Lung (tissue), 11 donors: ENCODE measurements at regions not wholly inside any gene's neighbourhood (a gene's known extent, or its start where the extent isn't known, plus 50 kb on each side); places are given as distances from the start of the nearest gene placed in this dataset.
"Not testable (repeated sequence)": the region's sequence is repeated elsewhere in the genome, so short reads cannot be mapped to it uniquely, and the experiment has no call there.

Experiments
- ATAC-seq: fragments of 200-7000 bp; cut with Tn5 transposase; one replicate; pipeline ENCODE4 v1.9.1; 2020; ENCODE audit warnings: moderate number of reproducible peaks; ENCODE audit not compliant: insufficient read depth, low FRiP score
- DNase-seq, 3 donors: peaks; one replicate each; pipeline ENCODE4 v3.0.0-alpha.2; 2013 to 2017
- H3K27ac ChIP-seq, 2 donors: one replicate each; pipeline ENCODE4 v1.5.1; 2013; ENCODE audit warnings: mild to moderate bottlenecking in 2 of 2, moderate library complexity in 2 of 2, control low read depth in 1 of 2, inconsistent platforms in 1 of 2, low read depth in 1 of 2, low read length in 1 of 2
- H3K27me3 ChIP-seq, 3 donors: one replicate each; pipeline ENCODE4 v1.5.1; 2013; ENCODE audit warnings: low read length in 2 of 3; ENCODE audit not compliant: control insufficient read depth in 3 of 3, insufficient read depth in 3 of 3
- H3K36me3 ChIP-seq, 4 donors: one replicate each; pipeline ENCODE4 v1.5.1; 2013; ENCODE audit warnings: low read length in 4 of 4, mild to moderate bottlenecking in 1 of 4, moderate library complexity in 1 of 4; ENCODE audit not compliant: control insufficient read depth in 4 of 4, insufficient read depth in 4 of 4
- H3K4me1 ChIP-seq, 5 donors: one replicate each; pipeline ENCODE4 v1.5.1; 2013; ENCODE audit warnings: low read length in 5 of 5, mild to moderate bottlenecking in 2 of 5, moderate library complexity in 1 of 5; ENCODE audit not compliant: control insufficient read depth in 5 of 5, insufficient read depth in 5 of 5
- H3K4me3 ChIP-seq: one replicate; pipeline ENCODE4 v1.5.1; 2013; ENCODE audit warnings: mild to moderate bottlenecking, control low read depth, moderate library complexity
- H3K9ac ChIP-seq, 2 donors: one replicate each; pipeline ENCODE4 v1.5.1; 2013; ENCODE audit warnings: low read length in 2 of 2, control low read depth in 1 of 2; ENCODE audit not compliant: insufficient read depth in 1 of 2
- H3K9me3 ChIP-seq, 4 donors: one replicate each; pipeline ENCODE4 v1.5.1; 2013; ENCODE audit warnings: low read length in 3 of 4, mild to moderate bottlenecking in 1 of 4, moderate library complexity in 1 of 4; ENCODE audit not compliant: control insufficient read depth in 4 of 4, insufficient read depth in 3 of 4
- CTCF ChIP-seq: IDR thresholded peaks from 2 replicates; pipeline ENCODE4 v1.5.1; 2012; ENCODE audit warnings: mild to moderate bottlenecking; ENCODE audit errors: control extremely low read depth, extremely low read depth
- WGBS, 2 donors: extraction: QIAGEN DNeasy Blood & Tissue Kit; methylation state at CpG; one replicate each; pipeline ENCODE4 v1.1.7; 2013; 5-methylcytosine and 5-hydroxymethylcytosine counted together
- donor health status: control.
- donor health status: control.
- donor health status: Bipolar disorder and iron deficiency.
- donor health status: healthy.
- donor health status: DM: yes; HTN: yes; CAD: no.

GRCh38 chr20:23293689-23294088, 56.9 kb upstream of the NXT1 start:
- Histone ChIP-seq H3K4me1 (peaks cover 0 to 21% (median 16%) of the 10 kb centered on the region in 5 donors), H3K36me3 (no peaks in the 10 kb centered on the region), H3K27me3 (no peaks in the 10 kb centered on the region), H3K27ac (peak overlapping the region; percentile 5 to 71), H3K9ac (no peak overlapping the region), H3K9me3 (no peaks in the 10 kb centered on the region), H3K4me3 (no peak overlapping the region)
- 58 to 72% methylated on average over 6 of the region's 6 CpGs for WGBS, 2 donors
- DNase-seq (peak in 2 of 3 donors; percentile 42 to 49), ATAC-seq (peak; percentile 37)
- TF ChIP-seq CTCF, result no peak

GRCh38 chr20:23292311-23292710, 58.3 kb upstream of the NXT1 start:
- WGBS, 2 donors, result 95 to 96% methylated on average over 5 of the region's 5 CpGs
- ATAC-seq, DNase-seq, H3K4me3 ChIP-seq, H3K36me3 ChIP-seq, H3K9me3 ChIP-seq, H3K27ac ChIP-seq, H3K27me3 ChIP-seq, H3K9ac ChIP-seq: not testable (repeated sequence)
- H3K4me1 ChIP-seq, result peaks cover 0 to 18% (median 14%) of the 10 kb centered on the region in 5 donors

GRCh38 chr20:23291575-23292240, 58.9 kb upstream of the NXT1 start:
- Histone ChIP-seq H3K4me1 (peaks cover 0 to 12% (median 9%) of the 10 kb centered on the region in 5 donors), H3K4me3 (no peak overlapping the region), H3K27me3 (no peaks in the 10 kb centered on the region), H3K9ac (no peak overlapping the region), H3K9me3 (no peaks in the 10 kb centered on the region), H3K36me3 (no peaks in the 10 kb centered on the region), H3K27ac (no peak overlapping the region)
- 87 to 90% methylated on average over 14 of the region's 14 CpGs for WGBS, 2 donors
- TF ChIP-seq CTCF, result no peak
- no peak for DNase-seq
- no peak for ATAC-seq

GRCh38 chr20:23290761-23291574, 59.6 kb upstream of the NXT1 start:
- H3K4me1 ChIP-seq, result peaks cover 0 to 8% (median 6%) of the 10 kb centered on the region in 5 donors
- no peak overlapping the region for H3K9ac ChIP-seq
- WGBS, 2 donors, result 89 to 91% methylated on average over 11 of the region's 11 CpGs
- no peaks in the 10 kb centered on the region for H3K36me3 ChIP-seq
- H3K9me3 ChIP-seq, result no peaks in the 10 kb centered on the region
- ATAC-seq (no peak), DNase-seq (no peak)
- no peak overlapping the region for H3K27ac ChIP-seq
- H3K27me3 ChIP-seq, result no peaks in the 10 kb centered on the region
- no peak overlapping the region for H3K4me3 ChIP-seq
- TF ChIP-seq CTCF, result no peak
